Liver (tissue), 8 donors: ENCODE measurements at regions not wholly inside any gene's neighbourhood (a gene's known extent, or its start where the extent isn't known, plus 50 kb on each side); places are given as distances from the start of the nearest gene placed in this dataset.

Experiments used
- DNase-seq: peaks from one replicate; pipeline ENCODE4 v3.0.0-alpha.2; 2017; ENCODE audit warnings: low spot score
- H3K27ac ChIP-seq, 2 donors: one replicate each; pipeline ENCODE4 v1.7.0; 2013; ENCODE audit warnings: inconsistent platforms in 2 of 2, low read length in 2 of 2, control low read depth in 1 of 2, low read depth in 1 of 2, mild to moderate bottlenecking in 1 of 2
- H3K27me3 ChIP-seq, 4 donors: one replicate each; pipeline versions ENCODE4 v1.6.1 to v1.7.0; 2013; ENCODE audit warnings: low read length in 3 of 4, inconsistent platforms in 1 of 4, mild to moderate bottlenecking in 1 of 4, moderate library complexity in 1 of 4; ENCODE audit not compliant: control insufficient read depth in 4 of 4, insufficient read depth in 4 of 4
- H3K36me3 ChIP-seq, 4 donors: one replicate each; pipeline versions ENCODE4 v1.6.1 to v1.7.0; 2013; ENCODE audit warnings: low read length in 3 of 4, mild to moderate bottlenecking in 3 of 4, low read depth in 1 of 4, moderate library complexity in 1 of 4; ENCODE audit not compliant: control insufficient read depth in 4 of 4, insufficient read depth in 3 of 4
- H3K4me1 ChIP-seq, 4 donors: one replicate each; pipeline versions ENCODE4 v1.6.1 to v1.7.0; 2013; ENCODE audit warnings: low read length in 3 of 4, mild to moderate bottlenecking in 3 of 4, moderate library complexity in 1 of 4; ENCODE audit not compliant: control insufficient read depth in 4 of 4, insufficient read depth in 4 of 4
- H3K4me3 ChIP-seq, 3 donors: one replicate each; pipeline versions ENCODE4 v1.6.1 to v1.7.0; 2013; ENCODE audit warnings: low read length in 3 of 3, control low read depth in 1 of 3, low read depth in 1 of 3, mild to moderate bottlenecking in 1 of 3
- H3K9ac ChIP-seq, 2 donors: one replicate each; pipeline ENCODE4 v1.7.0; 2013; ENCODE audit warnings: low read length in 2 of 2, mild to moderate bottlenecking in 2 of 2, moderate library complexity in 2 of 2, control low read depth in 1 of 2, low read depth in 1 of 2
- H3K9me3 ChIP-seq, 4 donors: one replicate each; pipeline versions ENCODE4 v1.6.1 to v1.7.0; 2013; ENCODE audit warnings: low read length in 3 of 4; ENCODE audit not compliant: control insufficient read depth in 4 of 4
- ATF3 ChIP-seq: IDR thresholded peaks from 2 replicates; pipeline ENCODE4 v1.6.1; 2016; ENCODE audit warnings: antibody characterized with exemption
- CTCF ChIP-seq: fragments of 150-350 bp; IDR thresholded peaks from 2 replicates; pipeline ENCODE4 v1.5.1; 2017; ENCODE audit warnings: improper control_type of control experiment, low read depth, low read length; ENCODE audit not compliant: missing input control
- EGR1 ChIP-seq, 2 donors: IDR thresholded peaks; 2 replicates each; pipeline ENCODE4 v1.6.1; 2016 to 2018; ENCODE audit warnings: antibody characterized with exemption in 2 of 2, low read depth in 2 of 2
- FOXA1 ChIP-seq: IDR thresholded peaks from 2 replicates; pipeline ENCODE4 v1.6.1; 2016; ENCODE audit warnings: antibody characterized with exemption
- FOXA2 ChIP-seq: IDR thresholded peaks from 2 replicates; pipeline ENCODE4 v1.6.1; 2016; ENCODE audit warnings: antibody characterized with exemption
- GABPA ChIP-seq, 2 donors: IDR thresholded peaks in 1 of 2; conservative IDR thresholded peaks in 1 of 2; 2 replicates each; pipeline ENCODE4 v1.6.1; 2016; ENCODE audit warnings: antibody characterized with exemption in 2 of 2, mild to moderate bottlenecking in 1 of 2, moderate library complexity in 1 of 2
- HNF4A ChIP-seq, 2 donors: conservative IDR thresholded peaks; 2 replicates each; pipeline ENCODE4 v1.6.1; 2016; ENCODE audit warnings: antibody characterized with exemption in 2 of 2, mild to moderate bottlenecking in 2 of 2
- HNF4G ChIP-seq: IDR thresholded peaks from 2 replicates; pipeline ENCODE4 v1.6.1; 2016; ENCODE audit warnings: antibody characterized with exemption
- JUND ChIP-seq, 2 donors: IDR thresholded peaks; 2 replicates each; pipeline ENCODE4 v1.6.1; 2016; ENCODE audit warnings: antibody characterized with exemption in 2 of 2
- MAX ChIP-seq: IDR thresholded peaks from 2 replicates; pipeline ENCODE4 v1.6.1; 2016; ENCODE audit warnings: antibody characterized with exemption
- NR2F2 ChIP-seq: IDR thresholded peaks from 2 replicates; pipeline ENCODE4 v1.6.1; 2016; ENCODE audit warnings: antibody characterized with exemption
- RAD21 ChIP-seq, 2 donors: IDR thresholded peaks; 2 replicates each; pipeline ENCODE4 v1.6.1; 2016; ENCODE audit warnings: antibody characterized with exemption in 2 of 2, mild to moderate bottlenecking in 2 of 2
- REST ChIP-seq: IDR thresholded peaks from 2 replicates; pipeline ENCODE4 v1.6.1; 2016; ENCODE audit warnings: antibody characterized with exemption, mild to moderate bottlenecking
- RXRA ChIP-seq, 2 donors: IDR thresholded peaks; 2 replicates each; pipeline ENCODE4 v1.6.1; 2017 to 2018; ENCODE audit warnings: antibody characterized with exemption in 2 of 2, mild to moderate bottlenecking in 1 of 2
- SP1 ChIP-seq: IDR thresholded peaks from 2 replicates; pipeline ENCODE4 v1.6.1; 2018; ENCODE audit warnings: antibody characterized with exemption, mild to moderate bottlenecking
- TAF1 ChIP-seq: conservative IDR thresholded peaks from 2 replicates; pipeline ENCODE4 v1.6.1; 2016; ENCODE audit warnings: antibody characterized with exemption, mild to moderate bottlenecking
- YY1 ChIP-seq: IDR thresholded peaks from 2 replicates; pipeline ENCODE4 v1.6.1; 2016; ENCODE audit warnings: antibody characterized with exemption, mild to moderate bottlenecking
- ZBTB33 ChIP-seq: IDR thresholded peaks from 2 replicates; pipeline ENCODE4 v1.6.1; 2016; ENCODE audit warnings: antibody characterized with exemption
- WGBS: extraction: QIAGEN DNeasy Blood & Tissue Kit; methylation state at CpG from one replicate; pipeline ENCODE4 v1.1.7; 2013; 5-methylcytosine and 5-hydroxymethylcytosine counted together
- donor health status: healthy.
- donor health status: healthy.
- donor health status: healthy.
- donor health status: healthy.
- donor health status: healthy.

GRCh38 chr13:78497702-78498355 is 105.5 kb downstream of the POU4F1 start:
- H3K9me3 ChIP-seq: peaks cover 0 to 2% (median 0%) of the 10 kb centered on the region in 4 donors
- WGBS: 62% methylated on average over 8 of the region's 8 CpGs
- H3K9ac ChIP-seq: no peak overlapping the region
- no peak overlapping the region for H3K27ac ChIP-seq
- TF ChIP-seq JUND (IDR thresholded peaks at IDR 0.05) (no peak), EGR1 (IDR thresholded peaks at IDR 0.05; ENCODE audit: low read depth in 2 of 2) (no peak), NR2F2 (no peak), CTCF (no peak), SP1 (no peak), YY1 (no peak), FOXA2 (no peak), HNF4A (conservative IDR thresholded peaks at IDR 0.05) (no peak), HNF4G (no peak), MAX (no peak), GABPA (IDR thresholded peaks at IDR 0.05 in 1 of 2, conservative IDR thresholded peaks at IDR 0.05 in 1 of 2) (no peak), ZBTB33 (no peak), REST (no peak), ATF3 (no peak), RXRA (IDR thresholded peaks at IDR 0.05) (no peak), TAF1 (no peak), RAD21 (IDR thresholded peaks at IDR 0.05) (no peak), FOXA1 (no peak)
- no peak overlapping the region for H3K4me3 ChIP-seq
- DNase-seq: no peak
- H3K4me1 ChIP-seq: no peaks in the 10 kb centered on the region
- H3K27me3 ChIP-seq: peaks cover 0 to 3% (median 0%) of the 10 kb centered on the region in 4 donors
- no peaks in the 10 kb centered on the region for H3K36me3 ChIP-seq
